ENCODE measurements at regions not wholly inside any gene's neighbourhood (a gene's known extent, or its start where the extent isn't known, plus 50 kb on each side); places are given as distances from the start of the nearest gene placed in this dataset.

DNA sequence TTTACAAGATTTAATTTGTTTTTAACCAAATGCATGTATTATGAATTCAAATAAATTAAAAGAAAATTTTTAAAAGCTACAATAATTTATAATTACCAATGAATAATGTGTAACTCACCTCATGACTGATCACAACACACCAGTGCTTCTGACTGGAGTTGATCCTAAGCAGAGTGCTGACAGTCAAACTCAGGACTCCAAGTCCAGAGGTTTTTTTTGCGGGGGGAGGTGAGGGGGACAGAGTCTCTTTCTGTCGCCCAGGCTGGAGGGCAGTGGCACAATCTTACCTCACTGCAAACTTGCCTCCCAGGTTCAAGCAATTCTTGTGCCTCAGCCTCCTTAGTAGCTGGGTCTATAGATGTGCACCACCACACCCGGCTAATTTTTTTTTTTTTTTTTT is 71.0 kb upstream of the MELK start:
- TF ChIP-seq, protein P1, sequence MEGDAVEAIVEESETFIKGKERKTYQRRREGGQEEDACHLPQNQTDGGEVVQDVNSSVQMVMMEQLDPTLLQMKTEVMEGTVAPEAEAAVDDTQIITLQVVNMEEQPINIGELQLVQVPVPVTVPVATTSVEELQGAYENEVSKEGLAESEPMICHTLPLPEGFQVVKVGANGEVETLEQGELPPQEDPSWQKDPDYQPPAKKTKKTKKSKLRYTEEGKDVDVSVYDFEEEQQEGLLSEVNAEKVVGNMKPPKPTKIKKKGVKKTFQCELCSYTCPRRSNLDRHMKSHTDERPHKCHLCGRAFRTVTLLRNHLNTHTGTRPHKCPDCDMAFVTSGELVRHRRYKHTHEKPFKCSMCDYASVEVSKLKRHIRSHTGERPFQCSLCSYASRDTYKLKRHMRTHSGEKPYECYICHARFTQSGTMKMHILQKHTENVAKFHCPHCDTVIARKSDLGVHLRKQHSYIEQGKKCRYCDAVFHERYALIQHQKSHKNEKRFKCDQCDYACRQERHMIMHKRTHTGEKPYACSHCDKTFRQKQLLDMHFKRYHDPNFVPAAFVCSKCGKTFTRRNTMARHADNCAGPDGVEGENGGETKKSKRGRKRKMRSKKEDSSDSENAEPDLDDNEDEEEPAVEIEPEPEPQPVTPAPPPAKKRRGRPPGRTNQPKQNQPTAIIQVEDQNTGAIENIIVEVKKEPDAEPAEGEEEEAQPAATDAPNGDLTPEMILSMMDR (conservative IDR thresholded peaks at IDR 0.05 in 1 of 2, IDR thresholded peaks at IDR 0.05 in 1 of 2; ENCODE audit: low read depth in 1 of 2, low read length in 2 of 2), result no peak
- TF ChIP-seq EZH2 (IDR thresholded peaks at IDR 0.05; ENCODE audit: low read length, missing control alignments), result no peak
